SK-N-SH treated with all-trans-retinoic acid at 6 μM for 48 hours (cell line): ENCODE measurements at regions not wholly inside any gene's neighbourhood (a gene's known extent, or its start where the extent isn't known, plus 50 kb on each side); places are given as distances from the start of the nearest gene placed in this dataset.

Source experiments
- ATAC-seq: fragments of 200-7000 bp; cut with Tn5 transposase; 3 replicates; pipeline ENCODE4 v1.9.1; 2020; ENCODE audit warnings: mild to moderate bottlenecking, moderate library complexity
- ARNTL ChIP-seq: fragments of 450-650 bp; formaldehyde crosslinking; IDR thresholded peaks from 2 replicates; pipeline ENCODE4 v1.5.0; 2020; ENCODE audit warnings: low read depth, mild to moderate bottlenecking, moderate library complexity, borderline replicate concordance
- BACH2 ChIP-seq: fragments of 250-450 bp; sonication (Bioruptor Pico); IDR thresholded peaks from 2 replicates; pipeline ENCODE4 v1.9.0; 2021; ENCODE audit warnings: mild to moderate bottlenecking, borderline replicate concordance
- CSDC2 ChIP-seq: fragments of 250-450 bp; sonication (Bioruptor Pico); IDR thresholded peaks from 2 replicates; pipeline ENCODE4 v1.5.0; 2020; ENCODE audit warnings: mild to moderate bottlenecking, moderate library complexity
- ESRRG ChIP-seq: fragments of 250-450 bp; sonication (Bioruptor Pico); IDR thresholded peaks from 2 replicates; pipeline ENCODE4 v1.6.1; 2021; ENCODE audit warnings: mild to moderate bottlenecking
- GLIS3 ChIP-seq: fragments of 250-450 bp; sonication (Bioruptor Pico); IDR thresholded peaks from 2 replicates; pipeline ENCODE4 v1.5.0; 2020; ENCODE audit warnings: mild to moderate bottlenecking, moderate library complexity
- ISL1 ChIP-seq: fragments of 250-450 bp; sonication (Bioruptor Pico); IDR thresholded peaks from 2 replicates; pipeline ENCODE4 v2.1.2; 2022; ENCODE audit warnings: mild to moderate bottlenecking, moderate library complexity
- OSR1 ChIP-seq: fragments of 250-450 bp; sonication (Bioruptor Pico); IDR thresholded peaks from 2 replicates; pipeline ENCODE4 v1.8.0; 2022; ENCODE audit warnings: moderate library complexity, mild to moderate bottlenecking, inconsistent platforms
- PPARA ChIP-seq: fragments of 250-450 bp; sonication (Bioruptor Pico); IDR thresholded peaks from 2 replicates; pipeline ENCODE4 v1.5.0; 2020; ENCODE audit warnings: mild to moderate bottlenecking, borderline replicate concordance
- RARB ChIP-seq: fragments of 250-450 bp; sonication (Bioruptor Pico); IDR thresholded peaks from 2 replicates; pipeline ENCODE4 v1.8.0; 2021; ENCODE audit warnings: mild to moderate bottlenecking, moderate library complexity
- SNAI2 ChIP-seq: fragments of 250-450 bp; sonication (Bioruptor Pico); IDR thresholded peaks from 2 replicates; pipeline ENCODE4 v1.5.0; 2020; ENCODE audit warnings: mild to moderate bottlenecking, moderate library complexity
- TCF4 ChIP-seq: fragments of 250-450 bp; sonication (Bioruptor Pico); IDR thresholded peaks from 2 replicates; pipeline ENCODE4 v1.8.0; 2021; ENCODE audit warnings: mild to moderate bottlenecking, moderate library complexity, borderline replicate concordance
- TOX ChIP-seq: fragments of 250-450 bp; sonication (Bioruptor Pico); IDR thresholded peaks from 2 replicates; pipeline ENCODE4 v1.8.0; 2021; ENCODE audit warnings: mild to moderate bottlenecking, moderate library complexity, borderline replicate concordance
- ZC3H10 ChIP-seq: fragments of 250-450 bp; sonication (Bioruptor Pico); IDR thresholded peaks from 2 replicates; pipeline ENCODE4 v1.5.1; 2021; ENCODE audit warnings: mild to moderate bottlenecking, moderate library complexity
- ZFP3 ChIP-seq: fragments of 250-450 bp; sonication (Bioruptor Pico); IDR thresholded peaks from 2 replicates; pipeline ENCODE4 v1.5.0; 2020; ENCODE audit warnings: mild to moderate bottlenecking, moderate library complexity
- ZFP30 ChIP-seq: fragments of 450-650 bp; formaldehyde crosslinking; IDR thresholded peaks from 2 replicates; pipeline ENCODE4 v1.5.0; 2022; ENCODE audit warnings: mild to moderate bottlenecking, moderate library complexity
- ZNF565 ChIP-seq: fragments of 450-650 bp; formaldehyde crosslinking; conservative IDR thresholded peaks from 2 replicates; pipeline ENCODE4 v1.5.0; 2020; ENCODE audit warnings: low read depth, mild to moderate bottlenecking, moderate library complexity
- ZNF70 ChIP-seq: fragments of 450-650 bp; formaldehyde crosslinking; IDR thresholded peaks from 2 replicates; pipeline ENCODE4 v1.5.0; 2020; ENCODE audit warnings: mild to moderate bottlenecking, moderate library complexity
- ZNF8 ChIP-seq: fragments of 450-650 bp; formaldehyde crosslinking; IDR thresholded peaks from 2 replicates; pipeline ENCODE4 v1.5.0; 2020; ENCODE audit warnings: mild to moderate bottlenecking, moderate library complexity
- TF ChIP-seq, protein P1 (sequence below): fragments of 250-450 bp; sonication (Bioruptor Pico); IDR thresholded peaks from 2 replicates; pipeline ENCODE4 v1.5.1; 2021; ENCODE audit warnings: mild to moderate bottlenecking, moderate library complexity
- TF ChIP-seq, protein P2 (sequence below): fragments of 250-450 bp; sonication (Bioruptor Pico); IDR thresholded peaks from 2 replicates; pipeline ENCODE4 v1.5.1; 2020; ENCODE audit warnings: low read depth, mild to moderate bottlenecking, moderate library complexity
- TF ChIP-seq, protein P3 (sequence below): fragments of 250-450 bp; sonication (Bioruptor Pico); IDR thresholded peaks from 2 replicates; pipeline ENCODE4 v1.5.0; 2020; ENCODE audit warnings: mild to moderate bottlenecking, moderate library complexity

DNA sequence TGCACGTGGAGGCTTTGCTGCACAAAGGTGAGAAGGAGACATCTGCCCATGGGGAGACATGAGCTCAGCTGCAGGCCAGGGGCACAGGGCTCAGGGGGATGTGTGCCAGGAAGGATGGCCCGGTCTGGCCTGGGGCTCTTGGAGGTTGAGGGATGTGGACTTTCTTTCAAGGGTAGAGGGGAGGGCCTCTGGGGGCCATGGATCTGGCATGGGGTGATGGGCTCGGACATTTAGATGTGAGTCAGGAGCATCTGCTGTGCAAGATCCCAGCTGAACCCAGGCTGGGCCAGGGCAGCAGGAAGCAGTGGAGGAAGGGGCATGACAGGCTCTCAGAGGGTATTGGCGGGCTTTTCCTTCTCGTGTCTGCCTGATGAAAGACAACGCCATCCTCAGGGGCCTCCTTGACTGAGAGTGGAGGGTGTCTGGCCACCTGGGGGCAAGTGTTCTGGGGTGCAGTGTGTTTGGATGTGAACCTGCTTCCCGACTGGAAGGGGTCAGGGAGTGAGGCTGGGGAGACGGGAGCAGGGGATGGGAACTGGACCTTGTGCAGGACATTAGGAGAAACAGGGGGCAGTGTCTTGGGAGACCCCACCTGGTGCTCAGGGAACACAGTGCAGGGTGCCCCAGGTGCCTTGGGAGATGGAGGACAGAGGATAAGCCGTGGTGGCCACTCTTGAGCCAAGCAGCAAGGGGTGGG, 156.1 kb downstream of the ERMARD start:
- TF ChIP-seq TOX (no peak), ISL1 (CRISPR knock-in tag) (no peak), RARB (CRISPR knock-in tag) (no peak), SNAI2 (CRISPR knock-in tag) (no peak), ZNF8 (CRISPR knock-in tag) (no peak), ZFP3 (CRISPR knock-in tag) (no peak), ZNF70 (CRISPR knock-in tag) (no peak), ZC3H10 (CRISPR knock-in tag) (no peak), CSDC2 (CRISPR knock-in tag) (no peak), TCF4 (CRISPR knock-in tag) (no peak), ARNTL (CRISPR knock-in tag) (no peak)
- TF ChIP-seq, protein P1, sequence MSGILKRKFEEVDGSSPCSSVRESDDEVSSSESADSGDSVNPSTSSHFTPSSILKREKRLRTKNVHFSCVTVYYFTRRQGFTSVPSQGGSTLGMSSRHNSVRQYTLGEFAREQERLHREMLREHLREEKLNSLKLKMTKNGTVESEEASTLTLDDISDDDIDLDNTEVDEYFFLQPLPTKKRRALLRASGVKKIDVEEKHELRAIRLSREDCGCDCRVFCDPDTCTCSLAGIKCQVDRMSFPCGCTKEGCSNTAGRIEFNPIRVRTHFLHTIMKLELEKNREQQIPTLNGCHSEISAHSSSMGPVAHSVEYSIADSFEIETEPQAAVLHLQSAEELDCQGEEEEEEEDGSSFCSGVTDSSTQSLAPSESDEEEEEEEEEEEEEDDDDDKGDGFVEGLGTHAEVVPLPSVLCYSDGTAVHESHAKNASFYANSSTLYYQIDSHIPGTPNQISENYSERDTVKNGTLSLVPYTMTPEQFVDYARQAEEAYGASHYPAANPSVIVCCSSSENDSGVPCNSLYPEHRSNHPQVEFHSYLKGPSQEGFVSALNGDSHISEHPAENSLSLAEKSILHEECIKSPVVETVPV = no peak

DNA sequence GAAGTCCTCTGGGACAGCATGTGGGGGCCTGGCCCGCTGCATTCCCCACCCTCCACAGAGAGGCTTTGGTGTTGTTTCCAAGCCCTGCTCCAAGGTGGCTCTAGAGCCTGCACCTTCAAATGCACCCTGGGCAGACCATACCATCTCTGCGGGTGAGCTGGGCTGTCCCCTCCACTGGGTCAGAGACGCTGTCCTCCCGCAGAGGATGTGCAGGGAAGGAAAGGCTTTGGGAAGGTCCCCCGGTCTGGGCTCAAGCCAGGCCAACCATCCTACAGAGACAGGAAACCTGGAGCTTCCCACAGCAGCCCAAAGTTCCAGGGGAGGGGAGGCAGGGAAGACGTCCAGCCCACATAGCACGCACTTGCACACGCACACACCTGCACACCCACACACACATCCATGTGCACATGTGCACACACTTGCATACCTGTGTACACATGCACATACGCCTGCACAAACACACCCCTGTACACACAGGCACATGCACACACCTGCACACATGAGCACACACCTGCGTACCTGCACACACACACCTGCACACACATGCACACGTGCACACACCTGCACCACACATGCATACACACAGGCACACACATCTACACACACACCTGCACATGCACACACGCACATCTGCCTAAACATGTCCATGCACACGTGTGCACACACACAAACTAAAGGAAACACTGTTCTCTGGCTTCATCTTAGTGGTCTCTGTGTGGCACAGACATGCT, 155.4 kb downstream of the ERMARD start:
- no peak for ATAC-seq
- TF ChIP-seq CSDC2 (CRISPR knock-in tag) = no peak
- TF ChIP-seq ARNTL (CRISPR knock-in tag) = no peak
- TF ChIP-seq TOX = no peak
- TF ChIP-seq, protein P2, sequence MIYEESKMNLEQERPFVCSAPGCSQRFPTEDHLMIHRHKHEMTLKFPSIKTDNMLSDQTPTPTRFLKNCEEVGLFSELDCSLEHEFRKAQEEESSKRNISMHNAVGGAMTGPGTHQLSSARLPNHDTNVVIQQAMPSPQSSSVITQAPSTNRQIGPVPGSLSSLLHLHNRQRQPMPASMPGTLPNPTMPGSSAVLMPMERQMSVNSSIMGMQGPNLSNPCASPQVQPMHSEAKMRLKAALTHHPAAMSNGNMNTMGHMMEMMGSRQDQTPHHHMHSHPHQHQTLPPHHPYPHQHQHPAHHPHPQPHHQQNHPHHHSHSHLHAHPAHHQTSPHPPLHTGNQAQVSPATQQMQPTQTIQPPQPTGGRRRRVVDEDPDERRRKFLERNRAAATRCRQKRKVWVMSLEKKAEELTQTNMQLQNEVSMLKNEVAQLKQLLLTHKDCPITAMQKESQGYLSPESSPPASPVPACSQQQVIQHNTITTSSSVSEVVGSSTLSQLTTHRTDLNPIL = no peak
- TF ChIP-seq, protein P3, sequence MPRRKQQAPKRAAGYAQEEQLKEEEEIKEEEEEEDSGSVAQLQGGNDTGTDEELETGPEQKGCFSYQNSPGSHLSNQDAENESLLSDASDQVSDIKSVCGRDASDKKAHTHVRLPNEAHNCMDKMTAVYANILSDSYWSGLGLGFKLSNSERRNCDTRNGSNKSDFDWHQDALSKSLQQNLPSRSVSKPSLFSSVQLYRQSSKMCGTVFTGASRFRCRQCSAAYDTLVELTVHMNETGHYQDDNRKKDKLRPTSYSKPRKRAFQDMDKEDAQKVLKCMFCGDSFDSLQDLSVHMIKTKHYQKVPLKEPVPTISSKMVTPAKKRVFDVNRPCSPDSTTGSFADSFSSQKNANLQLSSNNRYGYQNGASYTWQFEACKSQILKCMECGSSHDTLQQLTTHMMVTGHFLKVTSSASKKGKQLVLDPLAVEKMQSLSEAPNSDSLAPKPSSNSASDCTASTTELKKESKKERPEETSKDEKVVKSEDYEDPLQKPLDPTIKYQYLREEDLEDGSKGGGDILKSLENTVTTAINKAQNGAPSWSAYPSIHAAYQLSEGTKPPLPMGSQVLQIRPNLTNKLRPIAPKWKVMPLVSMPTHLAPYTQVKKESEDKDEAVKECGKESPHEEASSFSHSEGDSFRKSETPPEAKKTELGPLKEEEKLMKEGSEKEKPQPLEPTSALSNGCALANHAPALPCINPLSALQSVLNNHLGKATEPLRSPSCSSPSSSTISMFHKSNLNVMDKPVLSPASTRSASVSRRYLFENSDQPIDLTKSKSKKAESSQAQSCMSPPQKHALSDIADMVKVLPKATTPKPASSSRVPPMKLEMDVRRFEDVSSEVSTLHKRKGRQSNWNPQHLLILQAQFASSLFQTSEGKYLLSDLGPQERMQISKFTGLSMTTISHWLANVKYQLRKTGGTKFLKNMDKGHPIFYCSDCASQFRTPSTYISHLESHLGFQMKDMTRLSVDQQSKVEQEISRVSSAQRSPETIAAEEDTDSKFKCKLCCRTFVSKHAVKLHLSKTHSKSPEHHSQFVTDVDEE (CRISPR knock-in tag) = no peak
- no peak for TF ChIP-seq ZFP3 (CRISPR knock-in tag)
- no peak for TF ChIP-seq PPARA (CRISPR knock-in tag)
- no peak for TF ChIP-seq ZC3H10 (CRISPR knock-in tag)
- no peak for TF ChIP-seq ESRRG
- no peak for TF ChIP-seq SNAI2 (CRISPR knock-in tag)
- no peak for TF ChIP-seq RARB (CRISPR knock-in tag)
- no peak for TF ChIP-seq ZNF565
- TF ChIP-seq, protein P1 = no peak

More for the DNA sequence above, 156.1 kb downstream of the ERMARD start:
- ATAC-seq = no peak

DNA sequence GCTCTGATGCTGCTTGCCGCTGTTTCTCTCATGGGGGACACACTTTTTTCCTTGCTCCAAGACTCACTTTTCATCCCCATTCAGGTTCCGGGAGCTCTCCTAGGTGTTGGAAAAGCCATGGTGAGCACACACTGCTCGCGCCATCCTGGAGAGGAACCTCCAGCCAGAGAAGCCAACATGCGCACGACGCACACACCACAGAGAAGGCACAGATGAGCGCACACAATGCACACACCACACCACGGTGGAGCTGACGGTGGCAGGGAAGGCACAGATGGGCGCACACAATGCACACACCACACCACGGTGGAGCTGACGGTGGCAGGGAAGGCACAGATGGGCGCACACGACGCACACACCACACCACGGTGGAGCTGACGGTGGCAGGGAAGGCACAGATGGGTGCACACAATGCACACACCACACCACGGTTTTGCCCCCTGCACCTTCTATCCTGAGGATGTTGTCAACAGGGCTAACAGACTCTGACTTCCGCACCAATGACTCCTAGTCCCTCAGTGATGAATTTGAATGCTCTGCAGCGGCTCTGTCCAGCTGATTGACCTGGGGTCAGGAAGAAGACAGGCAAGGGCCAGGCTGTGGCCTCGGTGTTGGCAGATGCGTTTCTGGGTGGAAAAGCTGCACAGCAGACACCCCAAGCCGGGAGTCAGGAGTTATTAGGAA, 154.7 kb downstream of the ERMARD start:
- ATAC-seq = no peak
- no peak for TF ChIP-seq ZC3H10 (CRISPR knock-in tag)
- no peak for TF ChIP-seq ARNTL (CRISPR knock-in tag)
- no peak for TF ChIP-seq ZNF565
- TF ChIP-seq BACH2 (CRISPR knock-in tag) = no peak
- TF ChIP-seq ZFP30 (CRISPR knock-in tag) = no peak
- TF ChIP-seq SNAI2 (CRISPR knock-in tag) = no peak
- TF ChIP-seq TOX = no peak
- no peak for TF ChIP-seq OSR1 (CRISPR knock-in tag)
- no peak for TF ChIP-seq PPARA (CRISPR knock-in tag)
- TF ChIP-seq GLIS3 (CRISPR knock-in tag) = no peak
- TF ChIP-seq, protein P2 = no peak
- no peak for TF ChIP-seq ESRRG
- no peak for TF ChIP-seq ISL1 (CRISPR knock-in tag)
- no peak for TF ChIP-seq ZNF70 (CRISPR knock-in tag)
- TF ChIP-seq RARB (CRISPR knock-in tag) = no peak
- TF ChIP-seq, all 23 proteins: peak for 0
